IgD-negative memory B cell (primary cell): ENCODE measurements at regions not wholly inside any gene's neighbourhood (a gene's known extent, or its start where the extent isn't known, plus 50 kb on each side); places are given as distances from the start of the nearest gene placed in this dataset.
A peak's percentile ranks its signal among the peaks of the same experiment; 100 is the strongest.

Source experiments
- H3K27ac Mint-ChIP-seq, 3 donors: one replicate each; pipeline ENCODE4 v1.8.0; 2020 to 2022; ENCODE audit warnings: mild to moderate bottlenecking in 3 of 3, mixed read lengths in 3 of 3, moderate library complexity in 1 of 3
- H3K27me3 Mint-ChIP-seq: one replicate; pipeline ENCODE4 v1.8.0; 2021; ENCODE audit warnings: mixed read lengths
- H3K36me3 Mint-ChIP-seq: one replicate; pipeline ENCODE4 v1.8.0; 2020; ENCODE audit warnings: mild to moderate bottlenecking, mixed read lengths
- H3K4me1 Mint-ChIP-seq, 3 donors: one replicate each; pipeline ENCODE4 v1.8.0; 2020 to 2022; ENCODE audit warnings: mixed read lengths in 3 of 3, mild to moderate bottlenecking in 1 of 3
- H3K4me3 Mint-ChIP-seq, 4 donors: one replicate each; pipeline ENCODE4 v1.8.0; 2020 to 2022; ENCODE audit warnings: mild to moderate bottlenecking in 4 of 4, mixed read lengths in 4 of 4, moderate library complexity in 3 of 4
- H3K9me3 Mint-ChIP-seq, 3 donors: one replicate each; pipeline ENCODE4 v1.8.0; 2020 to 2021; ENCODE audit warnings: mixed read lengths in 3 of 3, mild to moderate bottlenecking in 1 of 3

GRCh38 chr4:56227301-56227835, 159.9 kb downstream of the AASDH start:
- peaks cover 2% of the 10 kb centered on the region for H3K36me3 Mint-ChIP-seq
- H3K4me3 Mint-ChIP-seq = no peak overlapping the region
- H3K9me3 Mint-ChIP-seq = peaks cover 5 to 15% (median 5%) of the 10 kb centered on the region in 3 donors
- H3K27ac Mint-ChIP-seq = no peak overlapping the region
- no peaks in the 10 kb centered on the region for H3K27me3 Mint-ChIP-seq
- H3K4me1 Mint-ChIP-seq = peaks cover 6 to 10% (median 7%) of the 10 kb centered on the region in 3 donors

DNA sequence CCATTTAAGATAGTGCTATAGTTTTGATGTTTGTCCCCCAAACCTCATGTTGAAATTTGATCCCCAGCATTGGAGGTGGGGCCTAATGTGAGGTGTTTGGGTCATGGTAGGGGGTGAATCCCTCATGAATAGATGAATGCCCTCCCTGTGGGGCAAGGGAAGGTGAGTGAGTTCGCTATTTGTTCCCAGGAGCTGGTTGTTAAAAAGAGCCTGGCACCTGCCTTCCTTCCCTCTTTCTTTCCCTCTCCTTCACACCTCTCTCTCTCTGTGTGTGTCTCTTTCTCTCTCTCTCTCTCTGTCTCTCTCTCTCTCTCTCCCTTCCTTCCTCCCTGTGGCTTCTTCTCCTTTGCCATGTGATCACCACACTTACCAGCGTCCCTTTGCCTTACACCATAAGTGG, 160.7 kb downstream of the AASDH start:
- no peaks in the 10 kb centered on the region for H3K27me3 Mint-ChIP-seq
- peaks cover 6 to 10% (median 7%) of the 10 kb centered on the region in 3 donors for H3K4me1 Mint-ChIP-seq
- H3K4me3 Mint-ChIP-seq = no peak overlapping the region
- H3K27ac Mint-ChIP-seq = no peak overlapping the region
- H3K9me3 Mint-ChIP-seq = peaks cover 0 to 8% (median 5%) of the 10 kb centered on the region in 3 donors
- no peaks in the 10 kb centered on the region for H3K36me3 Mint-ChIP-seq

GRCh38 chr4:56224641-56225040, 162.7 kb downstream of the AASDH start:
- peaks cover under 1 to 4% (median 3%) of the 10 kb centered on the region in 3 donors for H3K4me1 Mint-ChIP-seq
- H3K9me3 Mint-ChIP-seq = peaks cover 0 to 9% (median 3%) of the 10 kb centered on the region in 3 donors
- H3K36me3 Mint-ChIP-seq = peaks cover 3% of the 10 kb centered on the region
- H3K27ac Mint-ChIP-seq = no peak overlapping the region
- H3K27me3 Mint-ChIP-seq = no peaks in the 10 kb centered on the region
- H3K4me3 Mint-ChIP-seq = no peak overlapping the region

DNA sequence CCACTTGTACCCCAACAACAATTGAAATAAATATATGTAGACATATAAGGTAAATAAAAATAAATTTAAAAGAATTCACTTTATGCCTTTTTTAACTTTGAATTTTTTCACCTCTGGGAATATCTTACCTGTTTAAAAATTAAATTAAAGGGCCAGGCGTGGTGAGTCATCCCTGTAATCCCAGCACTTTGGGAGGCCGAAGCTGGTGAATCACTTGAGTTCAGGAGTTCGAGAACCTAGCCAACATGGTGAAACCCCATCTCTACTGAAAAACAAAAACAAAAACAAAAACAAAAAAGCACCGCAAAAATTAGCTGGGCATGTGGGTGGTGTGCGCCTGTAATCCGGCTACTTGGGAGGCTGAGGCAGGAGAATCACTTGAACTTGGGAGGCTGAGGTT, 164.8 kb downstream of the AASDH start:
- no peak overlapping the region for H3K4me3 Mint-ChIP-seq
- H3K36me3 Mint-ChIP-seq = peaks cover 3% of the 10 kb centered on the region
- H3K9me3 Mint-ChIP-seq = peaks cover 0 to 5% (median 2%) of the 10 kb centered on the region in 3 donors
- H3K27me3 Mint-ChIP-seq = no peaks in the 10 kb centered on the region
- no peak overlapping the region for H3K27ac Mint-ChIP-seq
- peaks cover 0 to 2% (median 0%) of the 10 kb centered on the region in 3 donors for H3K4me1 Mint-ChIP-seq

DNA sequence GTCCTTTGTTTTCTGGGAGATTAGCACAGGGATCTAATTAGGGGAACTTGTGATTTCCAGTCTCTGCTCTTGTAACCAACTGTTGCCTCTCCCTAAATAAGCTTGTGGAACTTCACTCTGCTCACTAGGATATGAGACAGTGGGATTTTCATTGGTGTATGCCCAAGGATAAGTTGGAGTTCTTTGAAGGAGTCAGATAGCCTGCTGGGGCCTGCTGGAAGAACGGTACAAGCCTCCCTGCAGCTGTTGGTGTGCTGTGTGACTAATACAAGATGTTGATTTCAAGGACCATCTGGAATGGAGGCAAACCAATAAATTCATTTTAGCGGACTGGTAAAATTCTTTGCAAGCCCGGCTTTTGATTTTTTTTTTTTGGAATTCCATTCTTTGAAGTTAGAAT, 167.0 kb downstream of the AASDH start:
- H3K9me3 Mint-ChIP-seq = peaks cover 0 to 5% (median 4%) of the 10 kb centered on the region in 3 donors
- peaks cover 3% of the 10 kb centered on the region for H3K36me3 Mint-ChIP-seq
- no peaks in the 10 kb centered on the region for H3K27me3 Mint-ChIP-seq
- H3K4me3 Mint-ChIP-seq = no peak overlapping the region
- H3K27ac Mint-ChIP-seq = no peak overlapping the region
- H3K4me1 Mint-ChIP-seq = peaks cover 0 to 2% (median 0%) of the 10 kb centered on the region in 3 donors

DNA sequence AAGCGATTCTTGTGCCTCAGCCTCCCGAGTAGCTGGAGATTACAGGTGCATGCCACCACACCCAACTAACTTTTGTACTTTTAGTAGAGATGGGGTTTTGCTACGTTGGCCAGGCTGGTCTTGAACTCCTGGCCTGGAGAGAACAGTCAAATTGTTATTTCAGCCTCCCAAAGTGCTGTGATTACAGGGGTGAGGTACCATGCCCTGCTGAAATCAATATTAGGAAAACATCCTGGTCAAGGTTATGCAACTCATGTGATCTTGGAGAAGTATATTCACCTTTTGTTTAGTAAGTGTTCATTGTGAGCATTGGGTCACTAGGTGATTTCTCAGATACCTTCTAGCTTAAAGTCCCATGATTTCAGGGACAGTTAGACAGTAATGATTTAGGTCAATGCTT, 167.8 kb downstream of the AASDH start:
- H3K9me3 Mint-ChIP-seq = peaks cover 0 to 4% (median 2%) of the 10 kb centered on the region in 3 donors
- peaks cover 0 to 2% (median 0%) of the 10 kb centered on the region in 3 donors for H3K4me1 Mint-ChIP-seq
- H3K4me3 Mint-ChIP-seq = no peak overlapping the region
- no peaks in the 10 kb centered on the region for H3K27me3 Mint-ChIP-seq
- no peak overlapping the region for H3K27ac Mint-ChIP-seq
- peaks cover 3% of the 10 kb centered on the region for H3K36me3 Mint-ChIP-seq

DNA sequence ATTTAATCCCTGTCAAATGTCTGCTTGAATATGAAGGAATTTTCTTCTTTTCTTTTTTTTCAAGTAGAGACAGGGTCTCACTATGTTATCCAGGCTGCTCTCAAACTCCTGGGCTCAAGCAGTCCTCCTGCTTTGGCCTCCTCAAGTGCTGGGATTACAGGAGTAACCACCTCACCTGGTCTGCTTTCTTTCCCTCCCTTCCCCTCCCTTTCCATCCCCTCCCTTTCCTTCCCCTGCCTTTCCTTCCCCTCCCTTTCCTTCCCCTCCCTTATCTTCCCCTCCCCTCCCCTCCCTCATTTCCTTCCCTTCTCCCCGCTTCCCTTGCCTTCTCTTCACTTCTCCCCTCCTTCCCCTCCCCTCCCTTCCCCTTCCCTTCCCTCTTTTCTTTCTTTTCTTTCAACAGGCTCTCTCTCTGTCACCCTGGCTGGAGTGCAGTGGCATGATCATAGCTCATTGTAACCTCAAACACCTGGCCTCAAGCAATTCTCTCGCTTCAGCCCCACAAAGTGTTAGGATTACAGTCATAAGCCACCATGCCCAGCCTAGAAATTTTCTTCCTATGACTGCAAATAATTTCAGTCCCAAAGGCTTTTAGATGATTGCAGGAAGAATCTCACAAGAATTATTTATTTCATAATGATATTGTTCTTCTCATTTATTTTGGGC, 168.9 kb downstream of the AASDH start:
- H3K27me3 Mint-ChIP-seq = no peaks in the 10 kb centered on the region
- peaks cover 0 to 2% (median 0%) of the 10 kb centered on the region in 3 donors for H3K4me1 Mint-ChIP-seq
- peaks cover 3% of the 10 kb centered on the region for H3K36me3 Mint-ChIP-seq
- H3K9me3 Mint-ChIP-seq = peaks cover 0 to 4% (median 2%) of the 10 kb centered on the region in 3 donors
- no peak overlapping the region for H3K4me3 Mint-ChIP-seq
- no peak overlapping the region for H3K27ac Mint-ChIP-seq

- Mint-ChIP-seq H3K36me3 (peaks cover 3% of the 10 kb centered on the region), H3K9me3 (peaks cover 0 to 4% (median 2%) of the 10 kb centered on the region in 3 donors), H3K4me3 (no peak overlapping the region)
These were observed 169.9 kb downstream of the AASDH start for GRCh38 chr4:56217343-56217890.

GRCh38 chr4:56215901-56216300, 171.4 kb downstream of the AASDH start:
- H3K9me3 Mint-ChIP-seq = peaks cover 4 to 11% (median 7%) of the 10 kb centered on the region in 3 donors
- no peak overlapping the region for H3K27ac Mint-ChIP-seq
- H3K27me3 Mint-ChIP-seq = no peaks in the 10 kb centered on the region
- H3K36me3 Mint-ChIP-seq = peaks cover 4% of the 10 kb centered on the region
- H3K4me3 Mint-ChIP-seq = no peak overlapping the region
- no peaks in the 10 kb centered on the region for H3K4me1 Mint-ChIP-seq

More at GRCh38 chr4:56217343-56217890, 169.9 kb downstream of the AASDH start:
- no peaks in the 10 kb centered on the region for H3K27me3 Mint-ChIP-seq
- H3K27ac Mint-ChIP-seq = peak overlapping the region in 1 of 3 donors; percentile 12
- peaks cover 0 to 2% (median 0%) of the 10 kb centered on the region in 3 donors for H3K4me1 Mint-ChIP-seq

GRCh38 chr4:56215141-56215783, 172.0 kb downstream of the AASDH start:
- peaks cover 4 to 12% (median 5%) of the 10 kb centered on the region in 3 donors for H3K9me3 Mint-ChIP-seq
- peaks cover 5% of the 10 kb centered on the region for H3K36me3 Mint-ChIP-seq
- no peaks in the 10 kb centered on the region for H3K27me3 Mint-ChIP-seq
- no peaks in the 10 kb centered on the region for H3K4me1 Mint-ChIP-seq
- H3K27ac Mint-ChIP-seq = no peak overlapping the region
- H3K4me3 Mint-ChIP-seq = no peak overlapping the region

DNA sequence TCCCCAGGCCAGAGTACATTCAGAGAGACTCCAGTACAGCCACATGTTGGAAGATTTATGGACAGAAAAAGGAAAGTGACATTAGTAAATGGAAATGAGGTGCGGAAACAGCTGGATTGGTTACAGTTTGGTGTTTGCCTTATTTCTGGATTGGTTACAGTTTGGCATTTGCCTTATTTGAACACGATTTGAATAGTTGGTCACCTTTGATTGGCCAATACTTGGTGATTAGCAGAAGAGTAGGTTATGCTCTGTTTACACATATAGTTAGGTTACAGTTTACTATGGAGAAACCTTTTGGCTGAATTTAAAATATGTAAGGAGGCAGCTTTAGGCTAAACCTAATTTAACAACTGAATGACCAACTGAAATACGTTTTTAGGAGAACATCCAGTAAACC, 173.7 kb downstream of the AASDH start:
- H3K4me3 Mint-ChIP-seq = no peak overlapping the region
- no peaks in the 10 kb centered on the region for H3K4me1 Mint-ChIP-seq
- no peak overlapping the region for H3K27ac Mint-ChIP-seq
- peaks cover 2 to 12% (median 5%) of the 10 kb centered on the region in 3 donors for H3K9me3 Mint-ChIP-seq
- peaks cover 5% of the 10 kb centered on the region for H3K36me3 Mint-ChIP-seq
- no peaks in the 10 kb centered on the region for H3K27me3 Mint-ChIP-seq

GRCh38 chr4:56212774-56213173, 174.5 kb downstream of the AASDH start:
- H3K9me3 Mint-ChIP-seq = peaks cover 2 to 12% (median 5%) of the 10 kb centered on the region in 3 donors
- no peaks in the 10 kb centered on the region for H3K27me3 Mint-ChIP-seq
- H3K4me3 Mint-ChIP-seq = no peak overlapping the region
- no peak overlapping the region for H3K27ac Mint-ChIP-seq
- peaks cover 5% of the 10 kb centered on the region for H3K36me3 Mint-ChIP-seq
- no peaks in the 10 kb centered on the region for H3K4me1 Mint-ChIP-seq

DNA sequence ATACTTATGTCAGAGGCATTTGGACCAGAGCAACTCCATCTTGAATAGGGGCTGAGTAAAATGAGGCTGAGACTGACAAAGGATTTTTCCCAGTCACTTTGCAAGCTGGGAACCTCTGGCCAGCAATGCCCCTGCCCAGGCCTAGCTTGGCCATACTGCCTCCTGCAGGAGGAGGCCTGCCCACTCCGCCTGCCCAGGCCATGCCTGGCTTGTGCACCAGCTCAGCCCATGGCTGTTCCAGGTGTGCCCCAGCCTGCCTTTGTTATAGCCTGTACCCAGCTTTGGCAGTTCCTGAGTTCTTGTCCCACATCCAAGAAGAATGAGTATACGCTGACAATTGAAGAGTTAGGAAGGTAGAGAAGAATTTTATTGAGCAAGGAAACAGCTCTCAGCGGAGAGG, 176.1 kb downstream of the AASDH start:
- no peak overlapping the region for H3K4me3 Mint-ChIP-seq
- peaks cover 2 to 12% (median 3%) of the 10 kb centered on the region in 3 donors for H3K9me3 Mint-ChIP-seq
- H3K4me1 Mint-ChIP-seq = no peaks in the 10 kb centered on the region
- peak overlapping the region in 1 of 3 donors; percentile 71 for H3K27ac Mint-ChIP-seq
- H3K27me3 Mint-ChIP-seq = no peaks in the 10 kb centered on the region
- peaks cover 5% of the 10 kb centered on the region for H3K36me3 Mint-ChIP-seq

DNA sequence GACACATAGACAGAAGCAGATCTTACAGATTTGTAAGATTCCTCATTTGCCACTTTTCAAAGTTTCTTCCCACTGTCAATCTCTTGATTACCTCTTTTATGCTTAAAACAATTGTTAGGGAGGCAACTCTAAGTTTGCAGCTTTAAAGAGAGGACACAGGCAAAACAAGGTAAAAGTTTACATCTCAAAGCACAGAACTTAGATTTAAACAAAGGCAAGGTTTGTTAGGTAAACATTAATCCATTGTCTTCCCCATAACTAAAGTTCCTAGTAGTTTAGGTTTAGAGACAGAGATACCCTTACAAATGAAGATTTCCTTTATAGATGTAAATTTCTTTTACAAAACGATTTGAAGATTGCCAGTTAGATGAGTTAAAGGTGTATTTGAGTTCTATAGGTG, 176.9 kb downstream of the AASDH start:
- Mint-ChIP-seq H3K27me3 (no peaks in the 10 kb centered on the region), H3K36me3 (peaks cover 5% of the 10 kb centered on the region), H3K4me3 (no peak overlapping the region), H3K4me1 (no peaks in the 10 kb centered on the region), H3K9me3 (peaks cover 2 to 12% (median 3%) of the 10 kb centered on the region in 3 donors), H3K27ac (no peak overlapping the region)

DNA sequence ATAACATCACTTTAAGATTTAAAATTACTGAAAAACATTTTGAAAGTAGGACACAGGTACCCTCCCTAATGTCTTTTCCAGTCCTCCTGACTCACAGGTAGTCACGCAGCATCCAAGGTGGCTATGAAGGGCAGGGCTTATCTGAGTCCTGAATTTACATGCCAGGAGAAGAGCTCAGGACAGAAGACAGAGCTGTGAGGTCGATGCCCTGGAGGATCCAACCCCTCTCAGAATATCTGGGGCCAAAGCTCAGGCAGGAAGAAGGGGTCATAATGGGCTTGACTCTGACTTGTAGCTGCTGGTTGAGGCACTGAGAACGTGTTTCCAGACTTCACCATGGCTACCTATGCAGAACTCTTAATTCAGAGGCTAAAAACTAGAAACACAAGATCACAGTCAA, 177.5 kb downstream of the AASDH start:
- Mint-ChIP-seq H3K4me3 (no peak overlapping the region), H3K9me3 (peaks cover 2 to 12% (median 3%) of the 10 kb centered on the region in 3 donors), H3K4me1 (no peaks in the 10 kb centered on the region), H3K36me3 (peaks cover 5% of the 10 kb centered on the region), H3K27me3 (no peaks in the 10 kb centered on the region), H3K27ac (no peak overlapping the region)
